K562 (cell line): ENCODE measurements at regions not wholly inside any gene's neighbourhood (a gene's known extent, or its start where the extent isn't known, plus 50 kb on each side); places are given as distances from the start of the nearest gene placed in this dataset.
A peak's percentile ranks its signal among the peaks of the same experiment; 100 is the strongest.

Source experiments
- ATAC-seq: fragments of 200-7000 bp; cut with Tn5 transposase; 3 replicates; pipeline ENCODE4 v1.9.1; 2020; ENCODE audit warnings: moderate library complexity
- BruUV-seq: library from RNA; stranded (reverse); fragments of 400-500 nt; replicated peaks from 2 replicates; lab custom pipeline; 2021; lab: Mats Ljungman, UMichigan
- CTCF ChIA-PET: fragments of 300-600 bp; formaldehyde crosslinking; extraction: SDS; loops from one replicate; lab custom pipeline; 2021; ENCODE audit warnings: low intra/inter-chr PET ratio; lab: Yijun Ruan, JAX
- POLR2A ChIA-PET: fragments of 300-600, 350-650 bp; sonication (Branson Sonifier 250); formaldehyde crosslinking; extraction: SDS; loops from one replicate; lab custom pipeline; 2021; ENCODE audit warnings: antibody characterized with exemption, inconsistent platforms; lab: Yijun Ruan, JAX
- DNase-seq, 4 experiments: peaks; one replicate each; pipeline versions ENCODE4 v3.0.0 to v3.0.0-alpha.2; 2011 to 2018; ENCODE audit warnings: low spot score in 3 of 4, mixed read lengths in 3 of 4; ENCODE audit errors: extremely low read depth in 1 of 4
- FAIRE-seq: peaks from 2 replicates; lab custom pipeline; 2011; peaks lifted over from hg19 to GRCh38; lab: Jason Lieb, UNC
- H2AFZ ChIP-seq: 2 replicates; pipeline ENCODE4 v1.6.0; 2011; ENCODE audit warnings: low read depth, low read length, control low read depth, inconsistent platforms
- H3K27ac ChIP-seq: fragments of 200-600 bp; 3 replicates; pipeline ENCODE4 v1.8.0; 2011; ENCODE audit warnings: low read depth, mild to moderate bottlenecking, control low read depth, inconsistent platforms, low read length, moderate library complexity, mixed read lengths; ENCODE audit errors: extremely low read depth
- H3K27me3 ChIP-seq, 2 experiments: fragments of 300-600 bp in 1 of 2; 2 replicates in 1 of 2; 3 replicates in 1 of 2; pipeline versions ENCODE4 v1.6.0 to v1.8.0; 2011; ENCODE audit warnings: inconsistent platforms in 2 of 2, low read length in 2 of 2, mild to moderate bottlenecking in 1 of 2, mixed read lengths in 1 of 2, moderate library complexity in 1 of 2; ENCODE audit not compliant: control insufficient read depth in 2 of 2, insufficient read depth in 2 of 2
- H3K36me3 ChIP-seq: fragments of 300-600 bp; 3 replicates; pipeline ENCODE4 v1.8.0; 2011; ENCODE audit warnings: mild to moderate bottlenecking, low read length, inconsistent platforms; ENCODE audit not compliant: control insufficient read depth, insufficient read depth
- H3K4me1 ChIP-seq, 2 experiments: fragments of 200-600 bp in 1 of 2; replicated peaks in 1 of 2; 2 replicates in 1 of 2; 3 replicates in 1 of 2; pipeline versions ENCODE4 v1.5.1 to v1.8.0; 2011; ENCODE audit warnings: inconsistent platforms in 2 of 2, low read length in 2 of 2, mild to moderate bottlenecking in 1 of 2, mixed read lengths in 1 of 2, moderate library complexity in 1 of 2; ENCODE audit not compliant: control insufficient read depth in 2 of 2, insufficient read depth in 2 of 2
- H3K4me2 ChIP-seq: 2 replicates; pipeline ENCODE4 v1.6.1; 2011; ENCODE audit warnings: low read length, control low read depth, inconsistent platforms, mixed read lengths; ENCODE audit not compliant: insufficient read depth
- H3K4me3 ChIP-seq: fragments of 200-600 bp; sonication (generic), shearing (Covaris generic); 2 replicates; pipeline ENCODE4 v1.5.1; 2016; ENCODE audit warnings: control low read depth, inconsistent platforms
- H3K79me2 ChIP-seq: fragments of 200-600 bp; 3 replicates; pipeline ENCODE4 v1.8.0; 2011; ENCODE audit warnings: low read length, inconsistent platforms; ENCODE audit not compliant: control insufficient read depth, insufficient read depth
- H3K9ac ChIP-seq, 2 experiments: 2 replicates each; pipeline versions ENCODE4 v1.6.0 to v1.6.1; 2011; ENCODE audit warnings: low read depth in 2 of 2, low read length in 2 of 2, control low read depth in 1 of 2, inconsistent platforms in 1 of 2, mild to moderate bottlenecking in 1 of 2, mixed read lengths in 1 of 2; ENCODE audit not compliant: insufficient read depth in 1 of 2
- H3K9me1 ChIP-seq: one replicate; pipeline ENCODE4 v1.6.0; 2011; ENCODE audit warnings: inconsistent platforms, mild to moderate bottlenecking, low read length, moderate library complexity; ENCODE audit not compliant: control insufficient read depth, insufficient read depth
- H3K9me3 ChIP-seq: replicated peaks from 2 replicates; pipeline ENCODE4 v1.5.1; 2011; ENCODE audit warnings: low read depth, low read length, inconsistent platforms; ENCODE audit not compliant: control insufficient read depth, insufficient read depth
- H4K20me1 ChIP-seq: replicated peaks from 2 replicates; pipeline ENCODE4 v1.6.1; 2011; ENCODE audit warnings: low read length, inconsistent platforms, mixed read lengths; ENCODE audit not compliant: control insufficient read depth, insufficient read depth
- U2AF1 ChIP-seq: fragments of 200-400 bp; formaldehyde crosslinking; optimal IDR thresholded peaks from 2 replicates; pipeline ENCODE3; 2017; ENCODE audit warnings: mild to moderate bottlenecking, low read depth, low read length, moderate library complexity
- ZNF263 ChIP-seq: sonication (generic); formaldehyde crosslinking; IDR thresholded peaks from 2 replicates; pipeline ENCODE4 v1.8.0; 2022; ENCODE audit warnings: mild to moderate bottlenecking, missing genetic modification reagents, borderline replicate concordance
- WGBS: fragments of 100-300 bp; shearing (Covaris generic); methylation state at CpG from one replicate; pipeline ENCODE4 v1.1.6; 2016; ENCODE audit warnings: low coverage, mixed read lengths; ENCODE audit not compliant: insufficient coverage; ENCODE audit errors: missing lambda C conversion rate; 5-methylcytosine and 5-hydroxymethylcytosine counted together
- in situ Hi-C: fragments of 300-500 bp; cut with MboI; formaldehyde crosslinking; loops from 4 replicates; pipeline ENCODE4 v1.15.0; 2018; ENCODE audit warnings: inconsistent platforms, mixed read lengths
- intact Hi-C: fragments of 100-400 bp; cut with micrococcal nuclease; formaldehyde crosslinking; loops from 2 replicates; pipeline ENCODE4 v1.14.2; 2022
- TF ChIP-seq, protein P1 (sequence below), 3 experiments: IDR thresholded peaks in 2 of 3; conservative IDR thresholded peaks in 1 of 3; 2 replicates each; pipeline ENCODE4 v1.5.1; 2011 to 2012; ENCODE audit warnings: low read length in 3 of 3, mild to moderate bottlenecking in 3 of 3, control low read depth in 2 of 3, improper control_type of control experiment in 1 of 3, inconsistent platforms in 1 of 3, low read depth in 1 of 3, mixed read lengths in 1 of 3, moderate library complexity in 1 of 3; ENCODE audit not compliant: insufficient read depth in 2 of 3

DNA sequence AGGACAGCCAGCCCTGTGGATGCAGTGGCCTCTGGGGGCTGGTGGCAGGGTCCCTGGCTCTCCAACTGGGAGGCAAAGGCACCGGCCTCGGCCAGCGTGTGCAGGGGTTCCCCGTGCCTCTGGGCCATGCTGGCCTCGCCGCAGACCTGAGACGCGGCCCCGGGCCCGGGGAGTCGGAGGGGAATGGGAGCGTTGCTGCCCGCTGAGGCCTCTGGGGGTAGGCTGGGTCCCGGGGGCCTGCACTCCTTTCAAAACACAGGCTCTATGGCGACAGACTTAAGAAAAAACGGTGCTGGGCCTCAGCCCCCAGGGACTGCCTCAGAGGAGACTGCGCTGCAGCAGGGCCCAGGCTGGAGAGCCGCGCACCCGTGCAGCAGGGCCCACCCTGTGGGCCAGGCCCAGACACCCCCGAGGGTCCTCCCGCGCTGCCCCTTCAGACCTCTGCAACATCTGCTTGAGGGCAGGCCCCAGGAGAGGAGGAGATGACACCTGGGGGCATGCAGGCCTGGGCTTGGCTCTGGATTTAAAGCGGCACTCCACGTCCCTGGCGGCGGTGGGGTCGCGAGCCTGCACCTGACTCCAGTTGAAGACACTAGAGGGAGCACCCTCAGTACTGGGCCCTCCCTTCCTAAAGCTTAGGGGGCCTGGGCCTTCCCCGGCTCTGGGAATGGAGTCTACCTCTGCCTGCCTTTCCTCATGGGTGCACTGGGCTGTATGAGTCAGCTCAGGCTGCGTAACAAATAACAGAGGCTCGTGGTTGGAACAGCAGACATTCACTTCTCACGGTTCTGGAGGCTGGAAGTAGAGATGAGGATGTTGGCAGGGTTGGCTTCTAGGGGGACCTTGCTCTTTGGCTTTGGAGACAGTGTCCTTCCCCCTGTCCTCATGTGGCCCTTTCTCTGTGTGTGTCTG, 117.4 kb upstream of the RPS6KA2 start:
- Histone ChIP-seq H3K36me3 (no peaks in the 10 kb centered on the region), H3K9ac (no peak overlapping the region), H3K27ac (no peak overlapping the region), H3K27me3 (peaks cover 38 to 72% of the 10 kb centered on the region in 2 experiments), H3K9me3 (no peaks in the 10 kb centered on the region), H2AFZ (no peak overlapping the region), H3K79me2 (no peaks in the 10 kb centered on the region), H3K4me1 (no peaks in the 10 kb centered on the region; a peak in 1 of 5 replicates), H4K20me1 (peaks cover 14% of the 10 kb centered on the region), H3K9me1 (peaks cover 4% of the 10 kb centered on the region), H3K4me2 (no peak overlapping the region), H3K4me3 (no peak overlapping the region)
- DNase-seq = no peak
- FAIRE-seq = no peak
- WGBS = 6% methylated on average over 30 of the region's 33 CpGs
- TF ChIP-seq ZNF263 (CRISPR knock-in tag) (0 out of 2 replicates have a peak, but pooled peaks have one; percentile 27), U2AF1 (no peak)
- TF ChIP-seq, protein P1, sequence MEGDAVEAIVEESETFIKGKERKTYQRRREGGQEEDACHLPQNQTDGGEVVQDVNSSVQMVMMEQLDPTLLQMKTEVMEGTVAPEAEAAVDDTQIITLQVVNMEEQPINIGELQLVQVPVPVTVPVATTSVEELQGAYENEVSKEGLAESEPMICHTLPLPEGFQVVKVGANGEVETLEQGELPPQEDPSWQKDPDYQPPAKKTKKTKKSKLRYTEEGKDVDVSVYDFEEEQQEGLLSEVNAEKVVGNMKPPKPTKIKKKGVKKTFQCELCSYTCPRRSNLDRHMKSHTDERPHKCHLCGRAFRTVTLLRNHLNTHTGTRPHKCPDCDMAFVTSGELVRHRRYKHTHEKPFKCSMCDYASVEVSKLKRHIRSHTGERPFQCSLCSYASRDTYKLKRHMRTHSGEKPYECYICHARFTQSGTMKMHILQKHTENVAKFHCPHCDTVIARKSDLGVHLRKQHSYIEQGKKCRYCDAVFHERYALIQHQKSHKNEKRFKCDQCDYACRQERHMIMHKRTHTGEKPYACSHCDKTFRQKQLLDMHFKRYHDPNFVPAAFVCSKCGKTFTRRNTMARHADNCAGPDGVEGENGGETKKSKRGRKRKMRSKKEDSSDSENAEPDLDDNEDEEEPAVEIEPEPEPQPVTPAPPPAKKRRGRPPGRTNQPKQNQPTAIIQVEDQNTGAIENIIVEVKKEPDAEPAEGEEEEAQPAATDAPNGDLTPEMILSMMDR (IDR thresholded peaks at IDR 0.05 in 2 of 3, conservative IDR thresholded peaks at IDR 0.05 in 1 of 3; ENCODE audit: insufficient read depth in 2 of 3, low read depth in 1 of 3, low read length in 3 of 3) = peak in 1 of 3 experiments; percentile 24; a peak in 1 of 6 replicates
- ChIA-PET CTCF (no interaction called here), POLR2A (no interaction called here)
- in situ Hi-C loops (loop anchor here (10.0 kb wide), 1 partner anchor 1890 kb away; no protein-coding TSS in a partner anchor), intact Hi-C loops (no loop called here)
- peak; percentile 58 for ATAC-seq
- BruUV-seq = no TSS peak
